Superior temporal gyrus (tissue), 1 donor: ENCODE measurements at regions not wholly inside any gene's neighbourhood (a gene's known extent, or its start where the extent isn't known, plus 50 kb on each side); places are given as distances from the start of the nearest gene placed in this dataset.
"Not testable (repeated sequence)": the region's sequence is repeated elsewhere in the genome, so short reads cannot be mapped to it uniquely, and the experiment has no call there.

ENCODE experiments used
- DNase-seq: peaks from one replicate; pipeline ENCODE4 v3.0.0-alpha.2; 2016; ENCODE audit errors: extremely low spot score

GRCh38 chr16:85526185-85526974 lies 86.7 kb upstream of the GSE1 start:
- no peak for DNase-seq

DNA sequence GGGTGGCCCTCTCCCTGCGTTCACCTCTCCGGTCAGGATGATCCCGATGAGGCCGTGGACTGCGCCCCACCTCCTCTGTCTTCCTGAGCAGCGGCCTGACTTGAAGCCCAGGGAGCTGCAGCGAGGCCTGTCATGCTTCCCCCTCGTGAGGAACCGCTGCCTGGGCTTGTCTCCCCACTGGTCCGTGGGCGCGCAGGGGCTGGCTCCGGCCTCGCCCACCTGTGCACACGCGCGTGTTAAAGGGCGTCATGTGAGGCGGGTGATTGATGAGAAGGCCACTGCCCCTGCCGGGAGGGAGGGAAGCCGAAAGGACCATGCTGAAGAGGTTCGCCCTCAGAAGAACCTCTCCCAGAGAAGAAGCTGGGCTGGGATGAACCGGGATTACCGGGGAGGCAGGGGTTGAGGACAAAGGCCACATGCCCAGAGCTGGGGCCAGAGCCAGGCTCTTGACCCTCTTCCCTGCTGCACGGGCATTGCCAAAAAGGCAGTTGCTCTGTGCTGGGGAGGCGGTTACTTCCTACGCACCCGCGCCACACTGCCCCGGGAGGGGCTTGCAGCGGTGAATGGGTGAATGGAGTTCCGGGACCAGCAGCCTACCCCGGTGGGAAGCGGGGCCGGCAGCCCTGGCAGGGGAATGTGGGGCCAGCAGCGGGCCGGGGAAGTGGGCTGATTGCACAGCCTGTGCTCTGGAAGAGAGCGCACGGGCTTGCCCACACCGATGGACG lies 85.9 kb upstream of the GSE1 start:
- no peak for DNase-seq

DNA sequence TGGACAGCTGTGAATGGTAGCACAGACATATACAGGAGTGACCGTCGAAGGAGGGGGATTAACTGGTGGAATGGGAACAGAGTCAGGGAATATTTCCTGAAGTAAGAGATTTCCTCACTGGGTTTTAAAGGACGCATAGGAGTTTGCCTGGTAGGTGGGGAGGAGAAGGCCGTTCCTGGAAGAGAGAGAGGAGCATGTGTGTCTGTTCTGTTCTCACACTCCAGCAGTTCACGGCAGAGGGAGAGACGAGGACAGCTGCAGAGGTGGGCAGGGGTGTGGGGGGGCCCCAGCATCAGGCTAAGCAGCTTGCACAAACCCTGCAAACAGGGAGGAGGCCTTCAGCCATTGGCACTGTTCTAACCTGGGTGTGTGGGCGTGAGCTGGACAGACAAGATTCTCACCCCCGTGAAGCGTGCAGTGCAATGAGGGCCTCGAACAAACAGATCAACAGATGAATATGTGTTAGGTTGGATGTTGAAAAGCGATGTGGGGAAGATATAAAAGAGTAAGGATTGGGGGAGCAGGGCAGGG lies 85.3 kb upstream of the GSE1 start:
- DNase-seq = no peak

DNA sequence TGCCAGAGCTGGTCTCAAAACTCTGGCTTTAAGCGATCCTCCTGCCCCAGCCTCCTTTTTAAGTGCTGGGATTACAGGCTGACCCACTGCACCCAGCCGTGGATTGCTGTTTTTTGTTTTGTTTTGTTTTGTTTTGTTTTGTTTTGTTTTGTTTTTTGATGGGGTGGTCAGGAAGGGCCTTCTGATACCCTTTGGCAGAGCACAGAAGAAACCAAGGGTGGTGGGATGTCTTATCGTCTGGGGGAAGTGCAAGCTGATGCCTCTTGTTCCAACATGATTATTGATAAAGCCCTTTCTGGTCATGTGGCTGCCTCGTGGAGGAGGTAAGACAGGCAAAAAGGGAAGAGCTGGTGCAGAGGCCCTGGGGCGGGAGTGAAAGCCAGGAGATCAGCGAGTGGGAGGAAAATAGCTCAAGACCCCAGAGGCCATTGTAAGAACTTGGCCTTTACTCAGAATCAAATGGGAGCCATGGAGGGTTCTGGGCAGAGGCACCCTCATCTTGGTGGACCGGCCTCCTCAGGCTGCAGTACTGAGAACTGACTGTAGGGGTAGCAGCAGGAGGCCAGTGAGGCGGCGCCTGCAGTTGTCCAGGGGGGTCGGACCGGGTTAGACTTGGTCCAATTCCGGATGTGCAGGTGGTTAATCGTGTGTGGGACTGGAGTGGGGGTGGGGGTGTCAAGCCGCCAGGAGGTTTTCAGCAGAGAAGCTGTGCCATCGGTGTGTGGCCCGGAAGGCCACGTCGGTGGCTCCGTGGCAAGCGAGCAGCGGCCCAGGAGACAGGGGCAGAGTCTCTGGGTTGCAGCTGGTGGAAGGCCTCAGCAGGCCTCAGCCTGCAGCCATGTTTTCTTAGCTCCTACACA lies 84.4 kb upstream of the GSE1 start:
- DNase-seq = no peak

- DNase-seq = no peak
These were observed 83.4 kb upstream of the GSE1 start for GRCh38 chr16:85529489-85530369.

GRCh38 chr16:85530370-85530739 lies 82.8 kb upstream of the GSE1 start:
- no peak for DNase-seq

DNA sequence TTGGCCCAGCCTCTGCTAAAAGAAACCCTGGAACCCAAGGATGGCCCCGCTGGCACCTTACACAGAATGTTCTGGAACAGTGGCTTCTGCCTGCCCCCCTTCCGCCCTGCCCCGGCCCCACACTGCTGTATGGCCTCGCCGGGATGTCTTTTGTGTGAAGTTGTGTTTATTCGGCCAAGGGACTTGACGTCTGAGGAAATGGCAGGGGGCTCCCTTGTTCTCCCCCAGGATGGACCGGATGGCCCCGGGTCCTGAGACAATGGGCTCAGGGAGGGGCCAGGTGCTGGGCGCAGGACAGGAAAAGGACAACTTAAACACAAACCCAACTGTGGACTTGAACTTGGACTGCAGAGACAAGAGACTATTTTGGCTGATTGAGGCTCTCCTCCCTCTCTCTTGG lies 81.6 kb upstream of the GSE1 start:
- DNase-seq = no peak

- DNase-seq = no peak
These were observed 81.0 kb upstream of the GSE1 start for GRCh38 chr16:85532147-85532546.

DNA sequence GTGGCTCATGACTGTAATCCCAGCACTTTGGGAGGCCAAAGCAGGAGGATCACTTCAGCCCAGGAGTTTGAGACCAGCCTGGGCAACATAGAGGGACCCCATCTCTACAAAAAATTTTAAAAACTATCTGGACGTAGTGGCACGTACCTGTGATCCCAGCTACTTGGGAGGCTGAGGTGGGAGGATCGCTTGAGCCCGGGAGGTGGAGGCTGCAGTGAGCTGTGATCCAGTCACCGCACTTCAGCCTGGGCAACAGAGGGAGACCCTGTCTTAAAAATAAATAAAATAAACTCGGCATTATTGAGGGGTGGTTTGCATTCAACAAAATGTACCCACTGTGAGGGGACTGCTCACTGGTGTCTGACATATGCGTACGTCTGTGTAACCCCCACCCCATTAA lies 79.5 kb upstream of the GSE1 start:
- not testable (repeated sequence) for DNase-seq

DNA sequence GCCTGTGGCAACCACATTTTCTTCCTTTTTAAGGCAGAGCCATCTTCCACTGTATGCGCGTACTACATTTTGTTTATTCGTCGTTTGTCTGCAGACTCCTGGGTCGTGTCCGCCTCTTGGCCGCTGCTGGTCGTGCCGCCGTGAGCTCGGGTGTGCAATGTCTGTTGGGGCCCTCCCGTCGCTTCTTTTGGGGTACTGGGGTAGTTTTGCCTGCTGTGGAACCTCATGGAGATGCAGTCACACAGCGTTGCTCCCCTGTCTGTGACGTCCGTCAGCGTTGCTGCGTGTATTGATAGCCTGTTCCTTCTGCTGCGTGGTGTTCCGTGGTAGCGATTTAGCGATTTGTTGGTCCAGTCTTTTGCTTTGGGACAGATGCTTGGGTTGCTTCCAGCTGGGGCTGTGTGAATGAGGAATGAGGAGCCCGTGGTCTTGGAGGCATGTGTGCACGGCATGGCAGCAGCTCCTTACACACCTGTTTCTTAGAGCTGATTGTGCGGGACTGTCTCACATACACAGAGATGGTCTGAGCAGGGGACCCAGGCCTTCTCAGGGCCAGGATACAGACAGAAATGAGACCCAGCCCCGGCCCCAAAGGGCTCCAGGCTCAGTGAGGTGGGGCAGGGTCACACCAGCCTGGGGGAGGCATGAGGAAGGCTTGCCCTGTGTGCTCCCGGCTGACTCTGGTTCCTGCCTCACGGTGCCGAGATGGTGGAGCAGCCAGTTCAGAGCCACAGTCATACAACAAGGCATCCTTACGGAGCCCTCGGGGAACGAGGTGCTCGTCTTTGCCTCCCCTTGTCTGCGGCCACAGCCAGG lies 78.4 kb upstream of the GSE1 start:
- no peak for DNase-seq

- no peak for DNase-seq
These were observed 77.6 kb upstream of the GSE1 start for GRCh38 chr16:85535352-85536072.

DNA sequence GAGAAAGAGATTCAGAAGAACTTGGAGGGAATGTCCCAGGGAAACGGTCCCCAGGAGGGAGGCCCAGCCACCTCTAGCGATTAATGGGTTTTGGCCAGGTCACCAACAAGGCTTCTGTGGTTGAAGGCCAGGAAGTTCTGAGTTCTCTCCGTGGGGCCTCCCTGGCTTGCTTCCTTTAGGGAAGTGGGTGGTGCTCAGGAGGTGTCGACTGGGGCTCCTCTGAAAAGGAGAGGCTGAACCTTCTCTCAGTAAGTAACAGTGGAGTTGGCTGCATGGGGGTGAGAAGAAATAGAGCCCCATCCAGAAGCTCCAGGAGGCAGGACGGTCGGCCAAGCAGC lies 77.1 kb upstream of the GSE1 start:
- no peak for DNase-seq

DNA sequence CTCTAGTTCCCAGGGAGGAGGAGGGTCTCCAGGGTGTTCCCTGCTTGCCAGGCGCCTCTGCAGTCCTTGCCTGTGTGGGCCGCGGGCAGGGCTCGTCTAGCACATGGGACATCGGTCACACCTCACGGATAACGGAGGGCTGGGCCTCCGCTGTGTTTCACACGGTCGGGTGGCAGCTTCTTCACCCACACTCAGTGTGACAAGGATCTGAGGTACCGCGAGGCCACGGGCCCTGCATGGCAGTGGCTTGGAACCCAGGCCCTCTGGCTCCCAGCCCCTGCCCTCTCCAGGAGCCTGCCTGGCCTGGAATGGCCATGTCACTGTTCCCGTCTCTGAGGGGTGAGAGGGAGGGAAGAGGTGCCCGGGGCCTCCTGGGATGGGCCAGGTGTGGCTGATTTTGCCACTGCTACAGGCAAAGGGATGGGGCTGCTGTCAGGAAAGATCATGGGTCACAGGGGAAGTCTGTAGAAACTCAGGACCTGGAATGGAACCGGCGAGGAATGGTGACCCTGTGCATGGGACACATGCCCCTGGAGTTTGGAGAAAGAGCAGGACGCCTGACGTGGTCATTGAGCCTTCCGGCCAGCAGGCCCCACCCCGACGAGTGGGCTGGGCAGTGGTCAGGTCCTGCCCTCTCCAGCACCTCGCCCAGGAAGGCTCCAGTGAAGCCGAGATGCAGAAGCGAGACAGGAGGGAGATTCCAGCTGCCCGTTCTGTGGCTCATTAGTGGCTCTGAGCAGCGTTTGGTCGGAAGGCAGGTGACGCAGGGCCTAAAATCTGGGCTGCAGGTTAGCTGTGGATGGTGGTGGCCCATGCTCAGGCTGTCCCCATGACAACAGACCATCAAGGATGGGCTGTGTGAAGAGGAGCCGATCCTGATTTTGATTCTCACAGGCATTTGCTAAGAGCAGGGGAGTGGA lies 76.5 kb upstream of the GSE1 start:
- DNase-seq = no peak

DNA sequence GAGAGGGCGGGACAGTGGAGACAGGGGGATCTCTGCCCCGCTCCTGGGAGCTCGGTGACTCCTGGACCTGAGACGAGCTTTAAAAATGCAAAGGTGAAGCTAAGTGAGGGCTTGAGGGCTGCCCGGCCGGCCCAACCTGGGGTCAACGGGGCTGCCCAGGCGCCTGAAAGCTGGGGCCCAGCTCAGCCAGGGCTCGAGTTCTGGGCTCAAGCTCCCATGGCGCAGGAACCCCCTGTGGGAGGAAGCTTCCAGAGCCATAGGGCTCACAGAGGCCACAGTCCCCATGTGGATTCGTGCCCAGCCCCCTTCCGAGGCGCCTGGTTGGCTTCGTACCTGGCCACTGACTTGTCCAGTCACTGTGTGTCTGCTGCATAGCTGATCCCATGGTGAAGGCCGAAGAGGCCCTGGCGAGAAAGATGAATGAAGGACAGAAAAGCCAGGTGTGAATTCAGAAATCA lies 75.8 kb upstream of the GSE1 start:
- DNase-seq = no peak

DNA sequence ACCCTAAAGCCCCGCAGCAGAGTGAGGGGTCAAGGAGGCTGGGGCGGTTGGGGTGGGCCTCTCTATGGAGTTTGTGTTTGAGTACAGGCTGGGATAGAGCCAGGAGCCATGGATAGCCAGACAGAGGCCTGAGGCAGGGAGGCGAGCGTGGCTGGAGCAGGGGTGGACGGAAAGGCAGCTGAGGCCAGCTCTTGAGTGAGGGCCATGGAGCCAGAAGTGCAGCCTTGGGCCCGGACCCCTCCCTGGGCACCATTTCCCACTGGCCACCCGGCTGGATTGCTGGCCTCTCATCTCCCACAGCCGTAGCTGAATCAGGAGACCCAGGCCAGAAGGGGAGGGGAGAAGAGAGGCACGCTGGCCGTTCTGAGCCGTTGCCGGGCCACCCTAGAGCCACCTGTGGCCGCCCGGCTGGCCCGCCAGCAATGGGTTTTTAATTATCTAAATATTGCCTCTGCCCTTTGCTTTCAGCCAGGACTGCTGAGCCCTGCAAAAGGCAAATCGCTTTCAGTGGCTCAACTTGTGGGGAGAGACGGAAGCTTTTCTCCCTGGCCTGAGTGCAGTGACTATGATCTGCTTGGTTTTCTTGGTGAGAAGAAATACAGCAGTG lies 75.2 kb upstream of the GSE1 start:
- no peak for DNase-seq

- no peak for DNase-seq
These were observed 74.0 kb upstream of the GSE1 start for GRCh38 chr16:85539084-85539483.

- DNase-seq = no peak
These were observed 73.4 kb upstream of the GSE1 start for GRCh38 chr16:85539629-85540291.

GRCh38 chr16:85541181-85541580 lies 71.9 kb upstream of the GSE1 start:
- no peak for DNase-seq
